NCI-H2196 treated with DMSO at 0.1 percent for 48 hours (cell line): ENCODE measurements at regions not wholly inside any gene's neighbourhood (a gene's known extent, or its start where the extent isn't known, plus 50 kb on each side); places are given as distances from the start of the nearest gene placed in this dataset.
"Not testable (repeated sequence)": the region's sequence is repeated elsewhere in the genome, so short reads cannot be mapped to it uniquely, and the experiment has no call there.

Experiments
- DNase-seq: peaks from one replicate; lab custom pipeline; 2025; ENCODE audit not compliant: unreplicated experiment; lab: John Stamatoyannopoulos, UW

GRCh38 chr15:87753539-87753938, 503.0 kb downstream of the NTRK3 start:
- no peak for DNase-seq

GRCh38 chr15:87752250-87752951, 504.1 kb downstream of the NTRK3 start:
- no peak for DNase-seq

- DNase-seq, result no peak
Measured at GRCh38 chr15:87748483-87748882, 508.1 kb downstream of the NTRK3 start.

GRCh38 chr15:87747087-87747486, 509.5 kb downstream of the NTRK3 start:
- no peak for DNase-seq

GRCh38 chr15:87746333-87746732, 510.2 kb downstream of the NTRK3 start:
- no peak for DNase-seq

GRCh38 chr15:87744815-87745214, 511.7 kb downstream of the NTRK3 start:
- no peak for DNase-seq

GRCh38 chr15:87743562-87743961, 513.0 kb downstream of the NTRK3 start:
- DNase-seq, result no peak

GRCh38 chr15:87741350-87741749, 515.2 kb downstream of the NTRK3 start:
- DNase-seq, result no peak

GRCh38 chr15:87740655-87741344, 515.7 kb downstream of the NTRK3 start:
- no peak for DNase-seq

GRCh38 chr15:87739866-87740265, 516.7 kb downstream of the NTRK3 start:
- DNase-seq, result no peak

GRCh38 chr15:87739081-87739480, 517.5 kb downstream of the NTRK3 start:
- DNase-seq, result no peak

GRCh38 chr15:87737460-87737859, 519.1 kb downstream of the NTRK3 start:
- DNase-seq, result not testable (repeated sequence)

- DNase-seq, result no peak
Measured at GRCh38 chr15:87736891-87737389, 519.6 kb downstream of the NTRK3 start.

- no peak for DNase-seq
Measured at GRCh38 chr15:87736401-87736800, 520.1 kb downstream of the NTRK3 start.

GRCh38 chr15:87735522-87735921, 521.0 kb downstream of the NTRK3 start:
- no peak for DNase-seq

GRCh38 chr15:87734571-87735373, 521.8 kb downstream of the NTRK3 start:
- no peak for DNase-seq

- DNase-seq, result no peak
Measured at GRCh38 chr15:87733977-87734376, 522.6 kb downstream of the NTRK3 start.

- DNase-seq, result no peak
Measured at GRCh38 chr15:87733541-87733941, 523.0 kb downstream of the NTRK3 start.

GRCh38 chr15:87732976-87733375, 523.6 kb downstream of the NTRK3 start:
- DNase-seq, result no peak

- DNase-seq, result no peak
Measured at GRCh38 chr15:87731630-87732029, 524.9 kb downstream of the NTRK3 start.

- no peak for DNase-seq
Measured at GRCh38 chr15:87730706-87731105, 525.8 kb downstream of the NTRK3 start.

GRCh38 chr15:87728998-87729397, 527.5 kb downstream of the NTRK3 start:
- no peak for DNase-seq
